ENCODE measurements at regions not wholly inside any gene's neighbourhood (a gene's known extent, or its start where the extent isn't known, plus 50 kb on each side); places are given as distances from the start of the nearest gene placed in this dataset.

DNA sequence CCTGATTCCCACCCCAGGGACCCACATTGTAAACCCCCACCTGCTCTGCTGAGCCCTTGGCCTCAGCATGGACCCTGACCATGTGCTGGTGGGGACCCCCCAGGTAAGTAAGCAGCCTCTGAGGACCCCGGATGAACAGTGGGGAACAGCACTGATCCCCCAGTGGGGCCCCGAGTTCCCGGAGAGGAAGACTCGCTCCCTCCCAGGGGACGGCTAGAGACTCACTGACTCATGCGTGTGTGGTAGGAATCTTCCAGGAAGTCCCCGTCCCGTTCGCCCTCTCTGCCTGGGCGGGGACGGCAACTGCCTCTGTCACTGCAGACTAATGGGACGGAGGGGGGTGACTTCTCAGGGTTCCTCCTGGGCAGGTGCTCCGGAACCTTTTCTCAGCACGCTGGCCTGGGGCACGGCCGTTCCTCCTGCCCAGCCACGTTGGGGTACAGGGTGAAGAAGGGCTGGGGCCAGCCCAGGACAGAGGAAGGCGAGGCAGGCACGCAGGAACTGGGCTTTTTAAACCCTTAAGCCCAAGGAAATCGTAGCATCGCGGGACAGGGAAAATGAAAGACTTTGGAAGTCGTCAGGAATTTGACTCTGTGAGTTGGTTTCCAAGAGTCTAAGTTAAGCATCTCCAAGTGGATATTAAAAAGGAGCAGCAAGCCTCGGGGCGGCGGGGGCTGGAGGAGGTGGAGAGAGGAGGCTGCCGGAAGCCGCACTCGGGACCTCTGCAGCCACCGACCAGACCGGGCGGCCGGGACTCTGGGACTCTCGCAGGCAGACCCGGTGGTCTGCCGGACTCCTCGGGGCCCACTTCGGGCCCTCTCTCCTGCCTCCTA lies 178.7 kb downstream of the SEC14L1 start (continued):
- TF ChIP-seq ZNF112 (tag by site-specific recombination; IDR thresholded peaks at IDR 0.05): no peak
- TF ChIP-seq ZFHX2 (tag by site-specific recombination; conservative IDR thresholded peaks at IDR 0.05): 0 out of 2 replicates have a peak, but pooled peaks have one; percentile 16
- TF ChIP-seq ZNF639 (tag by site-specific recombination; IDR thresholded peaks at IDR 0.05): peak; percentile 35; the same call in 1 of the 2 replicates
- no peak for TF ChIP-seq ZNF354C (tag by site-specific recombination; IDR thresholded peaks at IDR 0.05; ENCODE audit: borderline replicate concordance, low read depth)
- TF ChIP-seq GLIS2 (tag by site-specific recombination; IDR thresholded peaks at IDR 0.05): peak; percentile 59
- TF ChIP-seq, protein P1, sequence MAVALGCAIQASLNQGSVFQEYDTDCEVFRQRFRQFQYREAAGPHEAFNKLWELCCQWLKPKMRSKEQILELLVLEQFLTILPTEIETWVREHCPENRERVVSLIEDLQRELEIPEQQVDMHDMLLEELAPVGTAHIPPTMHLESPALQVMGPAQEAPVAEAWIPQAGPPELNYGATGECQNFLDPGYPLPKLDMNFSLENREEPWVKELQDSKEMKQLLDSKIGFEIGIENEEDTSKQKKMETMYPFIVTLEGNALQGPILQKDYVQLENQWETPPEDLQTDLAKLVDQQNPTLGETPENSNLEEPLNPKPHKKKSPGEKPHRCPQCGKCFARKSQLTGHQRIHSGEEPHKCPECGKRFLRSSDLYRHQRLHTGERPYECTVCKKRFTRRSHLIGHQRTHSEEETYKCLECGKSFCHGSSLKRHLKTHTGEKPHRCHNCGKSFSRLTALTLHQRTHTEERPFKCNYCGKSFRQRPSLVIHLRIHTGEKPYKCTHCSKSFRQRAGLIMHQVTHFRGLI (tag by site-specific recombination; IDR thresholded peaks at IDR 0.05): no peak
- TF ChIP-seq ZNF214 (tag by site-specific recombination; IDR thresholded peaks at IDR 0.05; ENCODE audit: borderline replicate concordance): no peak
- no peak for TF ChIP-seq ZNF157 (tag by site-specific recombination; IDR thresholded peaks at IDR 0.05)

DNA sequence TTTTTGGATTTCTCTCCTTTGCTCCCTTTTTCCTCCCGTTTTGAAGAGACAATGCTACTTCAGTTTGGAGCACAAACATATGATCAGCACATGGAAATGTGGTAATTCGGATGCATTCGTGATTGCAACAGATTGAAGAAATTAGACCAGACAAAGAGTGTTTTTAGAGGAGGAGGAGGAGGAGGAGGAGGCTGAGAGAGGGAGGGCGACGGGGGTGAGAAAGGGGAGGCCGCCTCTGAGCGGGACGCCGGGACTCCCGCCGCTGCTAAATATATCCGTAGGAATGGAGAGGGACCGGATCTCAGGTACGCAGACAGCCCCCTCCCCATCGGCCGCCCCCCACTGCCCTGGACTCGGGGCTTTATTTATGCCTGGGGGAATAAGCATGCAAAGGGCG lies 179.3 kb downstream of the SEC14L1 start:
- H3K4me3 ChIP-seq (ENCODE audit: low read depth, low read length): no peak overlapping the region
- no peaks in the 10 kb centered on the region for H3K36me3 ChIP-seq (ENCODE audit: control insufficient read depth in 2 of 2, insufficient read depth in 1 of 2, low read length in 2 of 2)
- ChIA-PET POLR2A (interaction anchor here (0.6 kb wide), 1 partner anchor 43 kb away, joined by 8 read pairs; no protein-coding TSS in a partner anchor), CTCF (interaction anchor here (1.0 kb wide), 1 partner anchor 39 kb away, joined by 3 read pairs; no protein-coding TSS in a partner anchor)
- no peak overlapping the region; the same call in 1 of the 2 replicates for H3K27ac ChIP-seq (ENCODE audit: extremely low read depth, low read depth, low read length)
- 0 out of 2 replicates have a peak, but pooled peaks have one; percentile 11 for TF ChIP-seq EGR2 (tag by site-specific recombination; IDR thresholded peaks at IDR 0.05; ENCODE audit: low read depth)
- TF ChIP-seq ZNF157 (tag by site-specific recombination; IDR thresholded peaks at IDR 0.05): no peak
- peaks cover 8% of the 10 kb centered on the region; the same call in 1 of the 2 replicates for H3K4me1 ChIP-seq (ENCODE audit: control insufficient read depth, insufficient read depth, low read length)
- H3K9me3 ChIP-seq (ENCODE audit: control insufficient read depth, insufficient read depth, low read depth, low read length): no peaks in the 10 kb centered on the region

DNA sequence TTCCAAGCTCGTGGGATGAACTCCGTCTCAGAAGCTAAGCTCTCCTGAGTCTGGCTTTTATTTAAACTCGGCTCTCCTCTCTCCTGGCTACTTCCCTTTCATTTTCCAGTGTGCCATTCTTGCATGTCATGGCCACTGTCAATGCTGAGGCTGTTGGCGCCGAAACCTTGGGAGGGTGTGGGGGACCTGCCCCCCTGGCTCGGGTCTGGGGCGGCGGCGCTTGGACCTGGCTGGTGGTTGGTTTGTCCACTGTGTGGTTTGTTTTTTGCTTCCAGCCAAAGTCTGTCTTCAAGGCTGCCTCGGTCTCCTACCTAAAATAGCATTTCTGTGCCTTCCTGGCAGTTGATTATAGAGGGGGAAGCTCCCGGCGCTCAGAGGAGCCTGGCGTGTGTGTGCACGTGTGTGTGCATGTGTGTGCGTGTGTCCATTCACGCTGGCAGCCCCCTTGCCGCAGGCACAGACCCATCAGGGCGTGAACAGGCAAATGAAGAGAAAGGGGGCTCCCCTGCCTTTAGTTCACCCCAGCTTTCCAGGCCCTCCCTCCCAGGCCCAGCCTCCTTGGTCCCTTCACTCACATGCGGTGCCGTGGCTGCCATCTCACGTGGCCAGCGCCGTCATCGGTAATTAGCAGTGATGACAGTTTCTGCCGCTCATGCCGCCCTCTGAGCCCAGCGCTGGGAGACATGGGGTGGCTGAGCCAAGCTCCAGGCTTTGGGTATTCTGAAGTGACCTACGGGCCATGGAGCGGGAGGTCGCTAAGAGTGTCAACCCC lies 179.9 kb downstream of the SEC14L1 start:
- Histone ChIP-seq H3K36me3 (ENCODE audit: control insufficient read depth in 2 of 2, insufficient read depth in 1 of 2, low read length in 2 of 2) (no peaks in the 10 kb centered on the region), H3K9me3 (ENCODE audit: control insufficient read depth, insufficient read depth, low read depth, low read length) (no peaks in the 10 kb centered on the region), H3K27ac (ENCODE audit: extremely low read depth, low read depth, low read length) (no peak overlapping the region), H3K4me1 (ENCODE audit: control insufficient read depth, insufficient read depth, low read length) (peaks cover 8% of the 10 kb centered on the region; the same call in 1 of the 2 replicates), H3K4me3 (ENCODE audit: low read depth, low read length) (no peak overlapping the region)
- CTCF ChIA-PET: interaction anchor here (0.7 to 1.0 kb wide), 3 partner anchors 9 to 40 kb away, joined by 3 read pairs; no protein-coding TSS in a partner anchor
- no peak for TF ChIP-seq ZNF600 (tag by site-specific recombination; IDR thresholded peaks at IDR 0.05)
- TF ChIP-seq ZNF623 (tag by site-specific recombination; IDR thresholded peaks at IDR 0.05): no peak
- no peak for TF ChIP-seq ZBTB10 (tag by site-specific recombination; IDR thresholded peaks at IDR 0.05)
- no peak for TF ChIP-seq ZNF133 (tag by site-specific recombination; IDR thresholded peaks at IDR 0.05)
- no peak for TF ChIP-seq ZNF513 (tag by site-specific recombination; IDR thresholded peaks at IDR 0.05)
- TF ChIP-seq ZNF157 (tag by site-specific recombination; IDR thresholded peaks at IDR 0.05): no peak
- no peak for TF ChIP-seq ZBTB20 (tag by site-specific recombination; IDR thresholded peaks at IDR 0.05)
- no peak for TF ChIP-seq OVOL3 (tag by site-specific recombination; IDR thresholded peaks at IDR 0.05)
- TF ChIP-seq SP2 (tag by site-specific recombination; IDR thresholded peaks at IDR 0.05): no peak
- TF ChIP-seq ZNF48 (tag by site-specific recombination; IDR thresholded peaks at IDR 0.05): no peak
- TF ChIP-seq ZNF76 (tag by site-specific recombination; IDR thresholded peaks at IDR 0.05; ENCODE audit: borderline replicate concordance, low read depth): no peak
- TF ChIP-seq ZBTB8A (tag by site-specific recombination; IDR thresholded peaks at IDR 0.05): no peak
- TF ChIP-seq ZBTB21 (tag by site-specific recombination; IDR thresholded peaks at IDR 0.05): no peak
- POLR2A ChIA-PET: interaction anchor here (0.6 kb wide), 1 partner anchor 44 kb away, joined by 8 read pairs; no protein-coding TSS in a partner anchor
